ENCODE measurements at regions not wholly inside any gene's neighbourhood (a gene's known extent, or its start where the extent isn't known, plus 50 kb on each side); places are given as distances from the start of the nearest gene placed in this dataset.
"Not testable (repeated sequence)": the region's sequence is repeated elsewhere in the genome, so short reads cannot be mapped to it uniquely, and the experiment has no call there.

DNA sequence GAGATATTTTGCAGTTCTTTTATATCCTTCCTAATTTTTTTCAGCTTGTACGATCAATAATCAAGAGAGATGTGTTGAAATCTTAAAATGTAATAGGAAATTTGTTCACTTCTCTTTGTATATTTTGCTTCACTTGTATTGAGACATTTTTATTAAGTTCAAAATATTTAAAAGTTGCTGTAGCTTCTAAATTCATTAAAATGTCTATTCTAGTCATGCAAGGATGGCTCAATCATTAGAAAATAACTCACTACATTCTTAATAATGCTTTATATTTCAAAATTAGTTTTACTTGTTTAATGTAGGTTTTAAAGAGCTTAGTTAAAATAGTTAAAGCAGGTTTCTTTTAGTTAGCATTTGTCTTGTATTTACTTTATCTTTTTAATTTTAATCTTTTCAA lies 308.4 kb downstream of the CYRIA start:
- DNase-seq: no peak

- no peak for DNase-seq
Observed at GRCh38 chr2:16351541-16351940, 314.1 kb downstream of the CYRIA start.

DNA sequence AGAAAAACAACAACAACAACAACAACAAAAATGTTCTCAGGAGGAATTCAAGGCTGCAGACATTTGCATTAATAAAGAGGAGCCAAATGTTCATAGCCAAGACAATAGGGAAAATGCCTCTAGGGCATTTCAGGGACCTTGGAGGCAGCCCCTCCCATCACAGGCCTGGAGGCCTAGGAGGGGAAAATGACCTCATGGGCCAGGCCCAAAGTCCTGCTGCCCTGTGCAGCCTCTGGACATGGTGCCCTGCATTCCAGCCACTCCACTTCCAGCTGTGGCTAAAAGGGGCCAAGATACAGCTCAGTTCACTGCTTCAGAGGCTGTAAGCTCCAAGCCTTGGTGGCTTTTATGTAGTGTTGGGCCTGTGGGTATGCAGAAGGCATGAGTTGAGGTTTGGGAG lies 314.5 kb downstream of the CYRIA start:
- no peak for DNase-seq

- no peak for DNase-seq
Observed at GRCh38 chr2:16350211-16350610, 315.4 kb downstream of the CYRIA start.

DNA sequence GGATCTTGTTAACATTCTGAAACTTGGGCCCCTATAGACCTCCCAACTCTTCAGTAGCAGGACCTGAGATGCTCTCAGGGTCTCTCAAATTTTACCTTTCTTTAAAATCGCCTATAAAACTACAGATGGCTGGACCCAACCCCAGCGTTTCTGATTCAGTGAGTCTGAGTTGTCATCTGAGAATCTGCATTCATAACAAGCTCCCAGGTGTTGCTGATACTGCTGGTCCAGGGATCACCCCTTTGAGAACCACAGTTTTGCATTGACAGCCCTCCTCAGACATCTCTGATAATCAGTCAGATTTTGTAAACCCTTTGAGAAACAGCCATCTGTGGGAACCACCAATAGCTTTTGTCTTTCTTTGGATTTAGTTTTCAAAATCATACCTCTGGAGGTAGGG lies 315.8 kb downstream of the CYRIA start:
- DNase-seq: no peak

DNA sequence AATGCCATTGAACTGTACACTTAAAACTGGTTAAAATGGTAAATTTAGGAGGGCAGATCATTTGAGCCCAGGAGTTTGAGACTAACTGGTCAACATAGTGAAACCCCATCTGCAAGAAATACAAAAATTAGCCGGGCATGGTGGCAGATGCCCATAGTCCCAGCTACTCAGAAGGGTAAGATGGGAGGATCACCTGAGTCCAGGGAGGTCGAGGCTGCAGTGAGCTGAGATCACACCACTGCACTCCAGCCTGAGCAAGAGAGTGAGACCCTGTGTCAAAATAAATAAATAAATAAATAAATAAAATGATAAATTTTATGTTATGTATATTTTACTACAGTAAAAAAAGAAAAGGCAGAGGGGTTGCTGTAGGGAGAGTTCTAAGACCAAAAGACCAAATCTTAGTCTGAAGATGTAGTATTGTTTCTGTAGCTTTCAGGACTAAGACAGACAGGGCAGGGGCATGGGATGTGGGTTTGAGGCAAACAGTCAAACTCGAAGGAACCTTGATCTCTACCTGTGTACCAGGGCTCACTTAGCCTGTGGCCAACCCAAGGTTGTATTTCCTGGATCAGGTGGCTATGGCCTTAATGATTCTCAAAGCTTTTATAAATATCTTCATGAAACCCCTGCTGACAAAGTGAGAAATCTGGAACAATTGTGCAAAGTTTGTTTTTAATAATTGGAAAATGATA lies 316.7 kb downstream of the CYRIA start:
- DNase-seq: no peak

- no peak for DNase-seq
Observed at GRCh38 chr2:16346671-16347070, 319.0 kb downstream of the CYRIA start.

DNA sequence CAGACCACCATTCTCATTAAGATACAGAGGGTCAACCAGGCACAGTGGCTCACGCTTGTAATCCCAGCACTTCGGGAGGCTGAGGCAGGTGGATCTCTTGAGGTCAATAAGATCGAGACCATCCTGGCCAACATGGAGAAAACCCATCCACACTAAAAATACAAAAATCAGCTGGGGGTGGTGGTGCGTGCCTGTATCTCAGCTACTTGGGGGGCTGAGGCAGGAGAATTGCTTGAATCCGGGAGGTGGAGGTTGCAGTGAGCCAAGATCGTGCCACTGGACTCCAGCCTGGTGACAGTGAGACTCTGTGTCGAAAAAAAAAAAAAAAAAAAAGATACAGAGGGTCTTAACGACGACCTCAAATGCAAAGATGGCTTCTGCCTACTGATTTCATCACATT lies 320.4 kb downstream of the CYRIA start:
- DNase-seq: not testable (repeated sequence)

DNA sequence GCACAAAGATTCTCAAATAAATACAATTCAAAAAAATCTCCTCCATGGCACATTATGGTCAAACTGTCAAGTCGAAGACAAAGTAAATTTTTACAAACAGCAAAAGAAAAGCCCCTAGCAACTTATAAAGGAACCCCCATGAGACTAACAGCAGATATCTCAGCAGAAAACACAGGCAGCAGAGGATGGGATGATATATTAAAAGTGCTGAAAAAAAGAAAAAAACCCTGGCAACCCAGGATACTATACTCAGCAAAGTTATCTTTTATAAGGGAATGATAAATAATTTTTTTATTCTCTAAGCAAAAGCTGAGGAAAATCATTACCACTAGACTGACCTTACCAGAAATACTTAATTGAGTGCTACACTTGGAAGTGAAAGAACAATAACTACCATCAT lies 326.4 kb downstream of the CYRIA start:
- DNase-seq: no peak

- no peak for DNase-seq
Observed at GRCh38 chr2:16338026-16338425, 327.6 kb downstream of the CYRIA start.

DNA sequence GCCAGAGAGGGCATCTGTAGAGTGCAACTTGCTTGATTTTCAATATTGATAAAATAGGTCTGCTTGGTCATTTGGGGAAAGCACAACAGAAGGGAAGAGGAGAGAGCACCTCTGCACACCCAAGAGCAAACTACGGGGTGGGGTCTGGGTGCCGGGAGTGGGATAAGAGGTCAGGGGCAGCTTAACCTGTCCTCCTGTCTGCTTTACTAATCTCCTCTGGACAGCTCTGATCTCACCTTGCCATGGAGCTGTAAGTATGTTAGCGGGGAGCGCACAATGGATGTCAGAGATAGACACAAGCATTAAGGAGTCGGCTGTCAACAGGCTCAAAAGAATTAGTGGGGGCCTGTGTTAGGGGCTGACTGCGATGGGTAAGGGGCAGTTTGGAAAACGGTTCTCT lies 328.7 kb downstream of the CYRIA start:
- DNase-seq: no peak

DNA sequence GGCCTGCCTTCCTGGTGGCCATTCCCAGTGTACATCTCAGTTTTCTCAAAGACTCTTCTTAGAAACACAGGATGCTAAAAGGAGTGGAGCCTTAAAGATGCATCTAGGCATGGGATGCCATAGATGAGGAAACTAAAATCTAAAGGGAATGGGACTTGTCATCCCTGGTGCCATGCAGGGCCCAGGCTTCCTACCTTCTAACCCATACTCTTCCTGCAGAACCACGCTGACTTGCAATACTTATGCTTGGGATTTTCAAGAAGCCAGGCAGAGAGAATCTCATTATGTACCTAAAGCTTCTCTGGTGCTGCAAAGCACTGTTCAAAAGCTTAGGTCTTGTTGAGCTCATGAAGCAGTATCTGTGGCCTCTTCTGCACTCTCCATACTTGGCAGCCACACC lies 329.1 kb downstream of the CYRIA start:
- DNase-seq: no peak

DNA sequence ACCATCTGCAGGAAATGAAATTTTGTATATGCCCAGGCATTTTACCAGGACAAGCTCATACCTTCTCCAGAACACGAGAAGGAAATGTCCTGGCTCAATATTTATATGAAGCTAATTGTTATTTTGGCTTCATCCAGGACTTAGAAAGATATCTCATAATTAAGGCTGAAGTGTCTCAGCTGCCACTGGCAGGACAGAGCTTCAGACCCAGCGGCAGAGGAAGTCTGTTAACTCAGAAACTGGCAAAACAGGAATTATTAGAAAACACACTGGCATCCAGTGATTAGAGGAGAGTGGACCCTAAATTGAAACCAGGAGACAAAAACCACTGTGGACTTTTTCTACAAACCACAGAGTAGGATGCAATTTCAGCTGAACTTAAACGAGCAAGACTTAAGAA lies 329.7 kb downstream of the CYRIA start:
- no peak for DNase-seq

DNA sequence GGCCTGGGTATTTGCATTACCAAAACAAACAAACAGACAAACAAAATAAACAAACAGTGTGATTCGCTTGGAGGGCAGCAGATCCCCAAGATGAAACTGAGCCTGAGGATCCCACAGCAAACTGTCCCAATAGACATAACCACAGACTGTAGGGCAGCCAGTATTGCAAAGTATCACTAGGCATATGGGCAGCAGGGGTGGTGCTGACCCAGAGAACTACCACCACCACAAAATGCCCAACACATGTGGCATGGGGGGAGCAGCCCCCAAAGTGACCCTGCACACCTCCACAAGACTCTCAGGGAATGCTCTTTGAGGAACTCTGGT lies 330.1 kb downstream of the CYRIA start:
- DNase-seq: no peak

GRCh38 chr2:16334886-16335603 lies 330.6 kb downstream of the CYRIA start:
- no peak for DNase-seq

DNA sequence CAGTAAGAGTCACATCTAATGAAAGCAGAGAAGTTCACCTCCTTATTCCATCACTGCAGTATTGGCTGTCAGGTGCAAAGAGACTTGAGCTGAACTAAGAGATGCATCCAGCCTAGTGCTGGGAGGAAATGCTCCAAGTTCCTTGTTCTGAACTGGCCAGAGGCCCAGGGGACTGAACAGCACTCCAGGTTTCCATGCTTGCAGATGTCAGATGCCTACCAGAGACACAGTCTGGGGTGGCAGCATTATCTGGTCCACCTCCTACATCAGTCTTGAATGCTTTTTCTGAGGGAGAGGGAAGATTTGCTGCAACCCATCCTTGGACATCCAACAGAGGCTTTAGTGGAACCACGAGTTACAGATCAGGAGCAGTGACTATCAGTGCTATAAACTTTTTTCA lies 331.3 kb downstream of the CYRIA start:
- DNase-seq: no peak

DNA sequence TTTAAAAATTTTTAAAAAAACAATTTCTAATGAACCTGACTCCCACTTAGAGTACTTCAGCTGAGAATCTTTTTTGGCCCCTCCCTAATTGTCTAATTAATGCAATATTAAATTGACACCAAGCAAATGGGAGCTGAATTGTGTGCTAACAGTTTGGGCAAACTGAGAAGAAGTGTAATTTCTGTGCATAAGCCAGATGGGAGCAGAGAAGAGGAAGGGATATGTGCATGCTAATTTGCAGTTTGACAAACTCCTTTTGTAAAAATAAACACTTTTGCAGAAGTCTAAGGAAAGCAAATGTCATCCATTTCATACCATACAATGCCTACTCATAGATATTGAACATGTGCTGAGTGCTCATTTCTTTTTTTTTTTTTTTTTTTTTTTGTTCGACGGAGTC lies 332.0 kb downstream of the CYRIA start:
- no peak for DNase-seq

- no peak for DNase-seq
Observed at GRCh38 chr2:16332681-16333557, 332.7 kb downstream of the CYRIA start.

GRCh38 chr2:16331772-16332171 lies 333.9 kb downstream of the CYRIA start:
- DNase-seq: no peak

DNA sequence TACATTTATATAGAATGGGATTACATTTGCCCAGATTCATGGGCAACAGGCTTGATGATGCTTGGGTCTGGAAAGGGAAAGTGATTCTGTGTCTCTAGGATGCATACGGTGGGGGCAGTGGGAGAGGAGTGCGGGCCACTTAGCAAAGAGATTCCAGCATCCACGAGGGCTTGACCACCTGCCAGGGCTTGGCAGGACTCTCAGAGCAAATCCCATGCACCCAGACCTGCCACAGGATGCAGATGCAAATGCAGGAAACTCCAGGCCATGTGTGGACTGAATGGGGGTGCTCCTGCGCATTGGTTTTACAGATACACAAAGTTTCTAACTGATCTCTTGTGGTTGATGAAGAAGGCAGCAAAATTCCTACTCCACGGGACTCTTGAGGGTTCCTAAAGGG lies 334.7 kb downstream of the CYRIA start:
- no peak for DNase-seq

- no peak for DNase-seq
Observed at GRCh38 chr2:16330571-16330970, 335.1 kb downstream of the CYRIA start.

GRCh38 chr2:16330012-16330411 lies 335.6 kb downstream of the CYRIA start:
- DNase-seq: no peak

DNA sequence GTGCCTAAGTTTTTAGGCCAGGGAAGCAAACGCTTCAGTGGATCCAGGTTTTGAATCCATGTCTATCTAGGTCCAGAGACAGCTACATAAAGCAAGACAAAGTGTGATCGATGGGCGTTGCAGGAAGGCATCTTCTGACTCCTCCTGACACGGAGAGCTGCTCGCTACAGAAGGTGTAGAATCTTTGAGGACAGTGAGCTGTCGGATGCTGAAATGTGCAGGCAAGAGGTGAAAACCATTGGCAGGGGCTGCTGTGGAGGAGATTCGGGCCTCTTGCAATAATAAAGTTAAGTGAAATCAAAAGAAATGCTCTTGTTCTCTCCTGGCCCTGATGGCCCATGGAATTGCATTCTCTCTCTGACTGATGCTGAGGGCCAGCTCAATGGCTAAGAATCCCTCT lies 336.2 kb downstream of the CYRIA start:
- no peak for DNase-seq

Data from stimulated activated CD4-positive, alpha-beta T cell treated with anti-CD3 and anti-CD28 coated beads, Interleukin-2, amount 100 ng/mL, for 24 hours (primary cell).